AG04449 (cell line): ENCODE measurements at regions not wholly inside any gene's neighbourhood (a gene's known extent, or its start where the extent isn't known, plus 50 kb on each side); places are given as distances from the start of the nearest gene placed in this dataset.
"Not testable (repeated sequence)": the region's sequence is repeated elsewhere in the genome, so short reads cannot be mapped to it uniquely, and the experiment has no call there.

ENCODE experiments used
- CTCF ChIA-PET: fragments of 350-600 bp; formaldehyde crosslinking; extraction: SDS; loops from one replicate; lab custom pipeline; 2021; ENCODE audit warnings: antibody characterized with exemption; lab: Yijun Ruan, JAX
- POLR2A ChIA-PET: fragments of 400-600, 350-600 bp; formaldehyde crosslinking; extraction: SDS; loops from one replicate; lab custom pipeline; 2020; ENCODE audit warnings: antibody characterized with exemption, inconsistent platforms; lab: Yijun Ruan, JAX
- DNase-seq: peaks from one replicate; pipeline ENCODE4 v3.0.0-alpha.2; 2010; ENCODE audit warnings: low read depth, low spot score
- H3K4me3 ChIP-seq: 2 replicates; pipeline ENCODE4 v1.5.1; 2011; ENCODE audit warnings: low read depth, mild to moderate bottlenecking, control low read depth, low read length
- CTCF ChIP-seq: IDR thresholded peaks from one replicate; pipeline ENCODE4 v1.5.1; 2011; ENCODE audit warnings: mild to moderate bottlenecking, moderate library complexity, low read length, control low read depth, inconsistent platforms; ENCODE audit not compliant: insufficient read depth; ENCODE audit errors: missing control alignments

GRCh38 chr5:62780888-62781287, 202.3 kb downstream of the LRRC70 start:
- DNase-seq: no peak
- no peak overlapping the region for H3K4me3 ChIP-seq
- ChIA-PET POLR2A (no interaction called here), CTCF (interaction anchor here (1.0 to 2.8 kb wide), 5 partner anchors 11 to 336 kb away, joined by 3 to 22 read pairs (median 4); no protein-coding TSS in a partner anchor)
- no peak for TF ChIP-seq CTCF

DNA sequence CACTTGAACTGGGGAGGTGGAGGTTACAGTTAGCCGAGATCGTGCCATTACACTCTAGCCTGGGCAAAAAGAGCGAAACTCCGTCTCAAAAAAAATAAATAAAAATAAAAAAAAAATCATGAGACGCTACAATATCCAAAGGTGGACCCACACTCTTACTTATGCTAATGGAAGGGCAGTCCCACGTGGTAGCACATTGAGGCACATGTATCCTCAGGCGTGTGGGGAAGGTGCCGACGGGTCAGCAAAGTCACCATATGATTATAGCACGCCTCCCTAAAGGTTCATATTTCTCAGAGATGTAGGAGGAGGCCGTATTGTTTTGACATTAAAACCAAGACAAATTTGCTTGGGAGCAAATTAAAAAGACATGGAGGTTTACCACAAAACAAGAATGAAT, 201.6 kb downstream of the LRRC70 start:
- no peak for DNase-seq
- ChIA-PET CTCF (interaction anchor here (1.0 to 2.8 kb wide), 6 partner anchors 12 to 335 kb away, joined by 3 to 22 read pairs (median 6); no protein-coding TSS in a partner anchor), POLR2A (no interaction called here)
- H3K4me3 ChIP-seq: no peak overlapping the region
- TF ChIP-seq CTCF: no peak

DNA sequence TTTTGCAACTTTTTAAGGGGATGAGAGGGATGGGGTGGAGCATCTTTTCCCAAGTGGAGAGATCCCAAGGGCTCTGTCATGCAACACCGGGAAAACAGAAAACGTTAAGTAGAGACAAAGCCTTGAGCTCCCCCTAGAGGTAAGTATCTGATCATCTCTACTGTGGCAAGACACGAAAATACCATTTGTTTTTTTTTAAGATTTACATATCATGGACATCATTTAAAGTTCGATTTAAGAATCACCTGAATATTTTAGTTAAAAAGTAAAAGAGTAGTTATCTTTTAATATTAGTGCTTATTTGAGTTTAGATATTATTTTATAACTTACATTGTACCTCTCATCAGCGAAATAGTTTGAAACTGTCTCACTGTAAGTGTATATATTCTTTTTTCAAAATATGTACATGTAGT, 200.4 kb downstream of the LRRC70 start:
- POLR2A ChIA-PET: interaction anchor here (0.7 kb wide), 1 partner anchor 13 kb away, joined by 3 read pairs; no protein-coding TSS in a partner anchor
- TF ChIP-seq CTCF: peak; percentile 70
- DNase-seq: peak; percentile 14
- no peak overlapping the region for H3K4me3 ChIP-seq
- CTCF ChIA-PET: interaction anchor here (0.6 to 2.8 kb wide), 18 partner anchors 8 to 391 kb away, joined by 3 to 40 read pairs (median 4); partner anchors contain the start of gene DIMT1

- H3K4me3 ChIP-seq: no peak overlapping the region
- no peak for DNase-seq
- CTCF ChIA-PET: interaction anchor here (0.7 to 2.8 kb wide), 21 partner anchors 9 to 391 kb away, joined by 3 to 40 read pairs (median 4); partner anchors contain the start of gene DIMT1
- POLR2A ChIA-PET: interaction anchor here (0.7 kb wide), 1 partner anchor 12 kb away, joined by 3 read pairs; no protein-coding TSS in a partner anchor
- no peak for TF ChIP-seq CTCF
These were observed 199.8 kb downstream of the LRRC70 start for GRCh38 chr5:62778316-62779009.

GRCh38 chr5:62777081-62777480, 198.5 kb downstream of the LRRC70 start:
- H3K4me3 ChIP-seq, POLR2A ChIA-PET, DNase-seq: not testable (repeated sequence)
- CTCF ChIA-PET: interaction anchor here (1.3 to 2.8 kb wide), 5 partner anchors 308 to 334 kb away, joined by 3 to 40 read pairs (median 14); no protein-coding TSS in a partner anchor

DNA sequence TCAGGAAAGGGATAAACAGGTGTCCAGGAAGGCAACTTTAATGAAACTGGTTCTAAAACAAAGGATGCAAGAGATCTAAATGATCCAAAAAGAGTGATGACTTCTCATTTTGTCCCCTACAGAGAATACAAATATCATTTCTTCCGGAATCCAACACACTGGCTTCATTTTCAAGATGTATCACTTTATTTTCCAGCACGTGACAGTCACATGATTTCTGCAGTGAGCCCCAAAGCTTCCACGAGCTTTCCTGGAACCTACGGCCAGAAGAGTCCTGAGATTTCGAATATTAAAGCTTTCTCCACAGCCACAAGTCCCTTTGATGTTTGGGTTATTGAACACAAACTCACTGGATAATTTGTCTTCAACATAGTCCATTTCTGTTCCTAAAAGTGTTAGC, 198.0 kb downstream of the LRRC70 start:
- CTCF ChIA-PET, POLR2A ChIA-PET, DNase-seq, H3K4me3 ChIP-seq: not testable (repeated sequence)

DNA sequence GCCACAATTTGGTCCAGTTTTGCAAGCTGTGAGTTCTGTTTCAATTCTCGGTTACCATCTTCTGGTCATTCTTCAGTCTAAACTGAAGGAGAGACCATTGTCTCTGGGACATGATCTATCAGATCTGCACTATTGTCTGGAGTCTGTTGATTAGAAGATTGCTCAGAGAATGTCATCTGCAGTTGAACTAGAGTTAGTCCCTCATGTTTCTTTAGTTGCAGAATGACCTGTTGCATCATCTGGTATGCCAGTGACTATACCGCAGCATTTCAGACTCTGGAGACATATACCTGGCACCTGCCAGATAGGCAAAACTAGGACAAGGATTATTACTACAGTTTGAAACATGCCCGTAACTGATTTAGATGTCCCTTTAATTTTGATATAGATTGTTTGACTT, 194.8 kb downstream of the LRRC70 start:
- no peak for DNase-seq
- TF ChIP-seq CTCF: no peak
- ChIA-PET POLR2A (no interaction called here), CTCF (no interaction called here)
- no peak overlapping the region for H3K4me3 ChIP-seq
